Stimulated activated CD8-positive, alpha-beta memory T cell treated with anti-CD3 and anti-CD28 coated beads, Interleukin-4, amount 100 ng/mL, for 48 hours (primary cell): ENCODE measurements at regions not wholly inside any gene's neighbourhood (a gene's known extent, or its start where the extent isn't known, plus 50 kb on each side); places are given as distances from the start of the nearest gene placed in this dataset.

ENCODE experiments used
- DNase-seq: peaks from one replicate; pipeline ENCODE4 v3.0.0-alpha.2; 2020

DNA sequence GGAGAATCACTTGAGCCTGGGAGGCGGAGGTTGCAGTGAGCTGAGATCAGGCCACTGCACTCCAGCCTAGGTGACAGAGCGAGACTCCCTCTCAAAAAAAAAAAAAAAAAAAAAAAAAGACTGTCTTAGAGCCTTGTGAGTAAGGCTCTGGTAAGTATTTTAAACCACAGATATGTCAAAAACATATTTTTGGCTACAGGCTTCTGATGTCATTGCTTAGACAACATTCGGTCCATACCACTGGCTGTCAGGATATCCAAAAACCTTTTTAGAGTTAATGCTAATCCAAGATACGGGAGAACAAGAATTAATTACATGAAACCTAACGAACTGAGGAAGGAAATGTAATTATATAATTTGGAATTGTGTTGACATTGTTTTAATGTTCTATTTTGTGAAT is 999.5 kb upstream of the PABPC4L start:
- no peak for DNase-seq

DNA sequence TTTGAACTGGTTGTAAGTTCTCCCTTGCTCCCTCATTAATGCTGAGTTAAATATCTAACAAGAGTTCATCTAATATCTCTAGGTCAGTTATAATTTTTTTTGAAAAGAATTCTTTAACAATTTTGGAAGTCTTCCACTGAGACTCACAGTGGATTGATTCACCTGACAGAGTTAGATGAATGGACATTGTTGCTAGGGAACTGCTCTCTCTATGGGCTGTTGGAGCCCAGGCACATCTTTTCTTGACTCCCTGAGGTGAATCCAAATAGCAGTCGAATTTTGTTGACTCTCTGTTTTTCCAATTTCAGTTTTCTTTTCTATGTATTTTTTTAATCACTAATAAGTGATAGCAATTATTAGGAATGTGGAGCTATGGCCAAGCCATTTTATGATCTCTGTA is 996.1 kb upstream of the PABPC4L start:
- DNase-seq = no peak

- no peak for DNase-seq
Observed at GRCh38 chr4:135194477-135194876, 992.9 kb upstream of the PABPC4L start.

DNA sequence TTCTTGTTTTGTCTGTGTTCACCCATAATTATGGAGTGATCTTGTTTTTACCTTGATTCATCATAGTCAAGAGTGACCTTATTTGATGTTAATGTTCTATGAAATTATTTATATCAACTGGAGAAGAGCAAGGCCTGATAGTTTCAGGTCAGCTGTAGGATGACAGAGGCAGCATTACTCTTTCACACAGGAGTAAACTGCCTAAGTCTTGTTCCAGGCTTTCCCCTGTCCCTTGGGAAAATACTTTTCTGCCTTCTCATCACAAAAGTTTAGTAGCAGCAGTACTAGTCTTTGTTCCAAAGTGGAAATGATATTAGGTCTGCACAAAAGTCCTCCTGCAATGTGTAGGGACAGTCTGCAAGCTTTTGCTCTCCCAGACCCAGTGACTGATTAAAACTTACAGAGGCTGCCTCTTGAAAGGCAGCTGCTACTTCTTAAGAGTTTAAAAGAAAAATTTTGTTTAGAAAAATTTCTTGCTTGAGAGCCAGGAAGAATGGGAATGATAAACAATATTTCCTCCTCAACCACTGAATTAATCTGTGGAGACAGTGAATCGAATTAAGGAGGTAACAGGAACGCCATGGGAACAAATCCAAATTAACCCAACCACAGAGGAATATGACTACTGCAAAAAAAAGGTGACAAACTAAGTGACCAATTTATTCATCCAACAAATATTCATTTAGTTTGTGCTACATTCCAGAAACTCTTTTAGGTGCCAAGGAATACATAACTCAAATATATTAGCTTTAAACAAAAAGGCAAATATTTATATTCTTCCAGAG is 991.4 kb upstream of the PABPC4L start:
- no peak for DNase-seq

- DNase-seq = no peak
Observed at GRCh38 chr4:135191596-135191995, 990.0 kb upstream of the PABPC4L start.

GRCh38 chr4:135186002-135186401 is 984.4 kb upstream of the PABPC4L start:
- no peak for DNase-seq

DNA sequence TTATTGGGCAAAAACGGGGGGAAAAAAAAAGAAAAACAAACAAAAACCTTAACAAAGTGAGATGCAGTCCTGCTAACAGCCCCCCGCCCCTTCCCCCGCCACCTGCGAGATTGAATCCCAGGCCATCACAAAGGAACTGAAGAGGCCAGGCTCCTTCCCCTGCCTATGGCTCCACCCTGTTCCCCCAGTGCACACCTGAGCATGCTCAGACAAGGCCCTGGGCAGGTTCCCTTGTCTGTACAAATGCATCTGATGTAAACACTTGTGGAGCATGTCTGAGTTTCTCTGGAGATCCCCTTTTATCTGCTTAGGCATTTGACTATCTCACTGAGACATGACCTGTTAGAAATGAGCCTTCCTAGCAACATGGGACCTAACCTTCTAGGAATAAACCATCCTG is 983.7 kb upstream of the PABPC4L start:
- no peak for DNase-seq

GRCh38 chr4:135184715-135185114 is 983.1 kb upstream of the PABPC4L start:
- DNase-seq = no peak

DNA sequence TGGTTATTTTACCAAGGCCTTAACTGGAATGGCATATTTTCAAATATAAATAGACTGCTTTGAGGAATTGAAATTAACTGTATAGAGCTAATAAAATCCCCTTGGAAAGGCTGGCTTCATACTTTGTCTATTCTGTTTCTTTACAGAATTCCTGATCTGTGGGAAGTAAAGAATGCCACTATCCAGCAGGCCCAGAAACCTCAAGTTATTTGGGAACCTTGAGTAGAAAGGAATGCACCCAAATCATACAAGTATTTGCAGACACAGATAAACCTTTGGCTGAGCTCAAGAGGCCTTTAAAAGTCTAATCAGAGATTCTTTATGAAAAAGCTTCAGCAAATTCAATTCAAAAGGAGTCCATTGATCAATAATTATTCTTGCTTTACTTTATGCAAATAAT is 975.7 kb upstream of the PABPC4L start:
- no peak for DNase-seq

GRCh38 chr4:135166661-135167060 is 965.1 kb upstream of the PABPC4L start:
- no peak for DNase-seq

GRCh38 chr4:135164601-135165000 is 963.0 kb upstream of the PABPC4L start:
- DNase-seq = no peak

DNA sequence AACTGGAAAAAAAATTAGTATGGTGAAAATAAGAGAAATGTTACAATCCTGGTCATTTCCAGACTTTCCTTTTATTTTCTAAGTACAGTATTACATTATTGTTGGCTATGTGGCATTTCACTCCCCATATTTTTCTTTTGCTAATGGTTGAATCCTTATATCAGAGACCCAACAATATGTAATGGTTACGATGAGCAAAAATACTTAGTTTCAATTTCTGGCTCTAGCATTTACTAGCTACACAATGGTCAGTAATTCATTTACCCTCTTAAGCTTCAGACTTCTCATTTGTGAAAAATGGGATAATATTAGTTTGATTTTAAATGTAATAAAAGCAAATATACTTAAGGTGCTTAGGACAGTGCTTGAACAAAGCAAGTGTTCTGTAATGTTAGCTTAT is 942.9 kb upstream of the PABPC4L start:
- DNase-seq = no peak

DNA sequence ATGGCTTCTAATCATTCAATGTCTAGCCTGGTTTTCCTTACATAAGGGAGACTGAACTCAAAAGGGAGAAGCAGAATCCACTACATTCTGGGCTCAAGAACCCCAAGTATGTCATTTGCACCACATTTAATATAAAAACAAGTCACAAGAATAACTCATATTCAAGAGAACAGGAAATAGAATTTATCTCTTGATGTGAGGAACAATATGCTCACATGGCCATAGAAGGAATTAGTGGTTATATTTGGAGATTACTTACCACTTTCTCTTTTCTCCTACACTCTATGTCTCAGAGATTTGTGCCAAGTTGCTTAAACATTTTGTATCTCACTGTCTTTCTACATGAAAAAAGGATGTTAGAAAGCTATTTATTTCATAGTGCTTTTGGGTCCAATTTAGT is 922.6 kb upstream of the PABPC4L start:
- DNase-seq = no peak

- DNase-seq = no peak
Observed at GRCh38 chr4:135123632-135124031, 922.0 kb upstream of the PABPC4L start.

DNA sequence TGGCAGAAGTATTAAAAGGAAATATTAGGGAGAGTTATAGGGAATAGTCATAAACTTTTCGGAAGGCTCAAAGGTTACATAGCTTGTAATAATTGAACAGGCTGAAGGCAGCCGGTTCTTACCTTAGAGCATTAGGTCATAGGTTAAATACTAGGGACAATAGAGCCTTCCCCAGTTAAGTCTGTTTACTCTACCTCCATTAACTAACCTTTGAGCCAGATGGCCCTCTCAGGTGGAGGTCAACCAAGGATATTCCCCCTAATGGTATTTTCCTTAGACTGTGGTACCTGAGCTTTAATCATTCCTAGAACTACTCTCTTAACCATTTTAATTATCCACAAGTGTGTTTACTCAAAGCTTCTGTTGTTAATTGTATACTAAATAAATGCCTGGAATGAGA is 920.9 kb upstream of the PABPC4L start:
- no peak for DNase-seq

- no peak for DNase-seq
Observed at GRCh38 chr4:135120195-135120594, 918.6 kb upstream of the PABPC4L start.

GRCh38 chr4:135114079-135114478 is 912.5 kb upstream of the PABPC4L start:
- no peak for DNase-seq

DNA sequence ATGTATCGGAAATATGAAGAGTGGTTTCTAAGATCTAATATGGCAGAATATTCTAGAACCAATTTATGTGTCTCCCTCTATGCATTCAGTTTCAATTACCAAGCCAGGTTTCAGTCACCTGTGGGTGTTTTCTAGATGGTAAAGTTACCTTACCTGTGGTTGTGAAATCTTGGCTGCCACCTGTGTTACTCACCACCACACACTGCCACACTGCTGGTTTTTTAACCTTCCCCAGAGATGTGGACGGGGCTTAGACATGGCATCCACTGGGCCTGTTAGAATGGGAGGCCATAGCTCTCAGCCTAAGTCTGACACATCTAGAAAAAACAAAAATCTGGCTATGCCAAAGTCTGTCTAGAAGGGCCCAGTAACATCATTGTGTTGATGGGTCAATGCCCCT is 896.5 kb upstream of the PABPC4L start:
- no peak for DNase-seq

DNA sequence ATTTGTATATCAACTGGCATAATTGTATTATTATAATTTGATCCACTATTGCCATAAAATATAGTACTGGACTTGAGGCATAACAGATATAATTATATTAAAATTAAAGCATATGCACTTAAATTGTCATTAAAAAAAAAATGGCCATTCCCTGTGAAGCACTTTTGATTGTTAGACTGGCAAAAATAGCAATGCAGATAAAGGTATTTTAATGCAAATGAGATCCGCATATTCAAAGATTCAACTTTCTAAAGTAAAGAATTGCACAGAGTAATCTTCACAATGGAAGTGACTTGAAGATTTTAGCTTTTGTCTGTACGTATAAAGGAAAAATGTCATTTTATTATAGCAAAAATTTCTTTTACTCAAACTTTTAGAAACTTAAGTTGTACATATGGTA is 871.8 kb upstream of the PABPC4L start:
- DNase-seq = no peak

- DNase-seq = no peak
Observed at GRCh38 chr4:135072553-135072952, 871.0 kb upstream of the PABPC4L start.

- DNase-seq = no peak
Observed at GRCh38 chr4:135065366-135065765, 863.8 kb upstream of the PABPC4L start.

- no peak for DNase-seq
Observed at GRCh38 chr4:135050086-135050717, 848.6 kb upstream of the PABPC4L start.

- no peak for DNase-seq
Observed at GRCh38 chr4:135032670-135033069, 831.1 kb upstream of the PABPC4L start.

DNA sequence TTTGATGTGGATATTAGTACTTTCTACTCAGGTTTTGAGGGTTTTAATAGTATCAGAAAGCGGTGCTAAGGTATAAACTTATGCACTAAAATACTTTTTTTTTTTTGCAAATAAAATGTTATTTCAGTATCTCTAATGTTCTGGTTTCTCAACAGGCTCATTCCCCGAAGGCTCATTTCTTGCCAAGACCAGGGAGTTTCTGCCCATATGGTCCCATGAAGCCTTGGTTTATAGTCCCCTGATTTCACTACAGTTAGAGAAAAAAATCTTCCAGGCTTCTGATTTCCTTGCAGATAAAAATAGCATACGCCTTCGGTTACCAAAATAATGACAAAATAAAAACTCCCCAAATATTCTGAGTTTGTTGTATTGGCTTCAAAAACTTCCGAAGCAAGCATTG is 814.2 kb upstream of the PABPC4L start:
- DNase-seq = no peak

DNA sequence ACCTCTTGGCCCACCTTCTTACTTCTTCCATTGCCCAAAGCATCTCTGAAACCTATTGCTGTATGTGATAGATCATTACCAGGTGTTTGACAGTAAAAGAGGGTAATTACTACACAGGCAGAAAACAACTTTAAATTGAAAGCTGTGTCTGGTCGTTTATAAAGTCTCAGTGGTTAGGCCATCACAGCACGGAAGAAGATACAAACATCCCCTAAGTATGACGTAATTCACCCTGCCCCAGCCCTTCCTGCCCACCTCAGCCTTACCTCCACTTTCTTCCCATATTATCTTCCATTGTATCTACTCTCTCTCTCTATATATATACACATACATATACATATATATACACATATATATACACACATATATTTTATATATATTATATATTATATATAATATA is 805.8 kb upstream of the PABPC4L start:
- DNase-seq = no peak
